ENCODE measurements at regions not wholly inside any gene's neighbourhood (a gene's known extent, or its start where the extent isn't known, plus 50 kb on each side); places are given as distances from the start of the nearest gene placed in this dataset.

- Histone ChIP-seq H4K20me1 (ENCODE audit: control insufficient read depth, insufficient read depth, low read depth, low read length) (no peaks in the 10 kb centered on the region), H3K36me3 (ENCODE audit: control insufficient read depth, low read length) (no peaks in the 10 kb centered on the region), H3K27ac (ENCODE audit: low read depth, low read length) (no peak overlapping the region), H3K4me3 (ENCODE audit: low read length) (no peak overlapping the region), H3K9me3 (ENCODE audit: control insufficient read depth, insufficient read depth, low read length) (no peaks in the 10 kb centered on the region), H3F3A (ENCODE audit: control insufficient read depth, insufficient read depth) (no peaks in the 10 kb centered on the region), H3K79me2 (ENCODE audit: control insufficient read depth, low read length) (no peaks in the 10 kb centered on the region), H3K4me2 (ENCODE audit: low read length) (no peak overlapping the region), H3K4me1 (ENCODE audit: control insufficient read depth, low read length) (no peaks in the 10 kb centered on the region), H3K9me2 (replicated peaks; ENCODE audit: control insufficient read depth, low read length) (no peaks in the 10 kb centered on the region), H3K27me3 (ENCODE audit: control insufficient read depth, low read length) (peaks cover 2% of the 10 kb centered on the region; the same call in 1 of the 2 replicates)
- TF ChIP-seq EZH2phosphoT487 (IDR thresholded peaks at IDR 0.05; ENCODE audit: borderline replicate concordance, low read length): no peak
- no peak for TF ChIP-seq CTCF (IDR thresholded peaks at IDR 0.05; ENCODE audit: low read depth, low read length, poor library complexity, severe bottlenecking)
Measured at GRCh38 chr13:111532111-111532510, 211.7 kb downstream of the TEX29 start.

GRCh38 chr13:111533900-111534683, 213.7 kb downstream of the TEX29 start:
- TF ChIP-seq CTCF (IDR thresholded peaks at IDR 0.05; ENCODE audit: low read depth, low read length, poor library complexity, severe bottlenecking): no peak
- TF ChIP-seq EZH2phosphoT487 (IDR thresholded peaks at IDR 0.05; ENCODE audit: borderline replicate concordance, low read length): no peak
- H4K20me1 ChIP-seq (ENCODE audit: control insufficient read depth, insufficient read depth, low read depth, low read length): no peaks in the 10 kb centered on the region
- H3K9me2 ChIP-seq (replicated peaks; ENCODE audit: control insufficient read depth, low read length): no peaks in the 10 kb centered on the region
- H3K4me2 ChIP-seq (ENCODE audit: low read length): no peak overlapping the region
- no peaks in the 10 kb centered on the region for H3K36me3 ChIP-seq (ENCODE audit: control insufficient read depth, low read length)
- H3K27ac ChIP-seq (ENCODE audit: low read depth, low read length): no peak overlapping the region
- no peak overlapping the region for H3K4me3 ChIP-seq (ENCODE audit: low read length)
- no peaks in the 10 kb centered on the region for H3K4me1 ChIP-seq (ENCODE audit: control insufficient read depth, low read length)
- no peaks in the 10 kb centered on the region for H3K79me2 ChIP-seq (ENCODE audit: control insufficient read depth, low read length)
- H3K27me3 ChIP-seq (ENCODE audit: control insufficient read depth, low read length): peaks cover 2% of the 10 kb centered on the region; the same call in 1 of the 2 replicates
- no peaks in the 10 kb centered on the region for H3K9me3 ChIP-seq (ENCODE audit: control insufficient read depth, insufficient read depth, low read length)
- H3F3A ChIP-seq (ENCODE audit: control insufficient read depth, insufficient read depth): no peaks in the 10 kb centered on the region

- Histone ChIP-seq H3K9me3 (ENCODE audit: control insufficient read depth, insufficient read depth, low read length) (no peaks in the 10 kb centered on the region), H3K4me3 (ENCODE audit: low read length) (no peak overlapping the region), H3K4me1 (ENCODE audit: control insufficient read depth, low read length) (no peaks in the 10 kb centered on the region), H3K4me2 (ENCODE audit: low read length) (no peak overlapping the region), H3K27ac (ENCODE audit: low read depth, low read length) (no peak overlapping the region), H3K79me2 (ENCODE audit: control insufficient read depth, low read length) (no peaks in the 10 kb centered on the region), H4K20me1 (ENCODE audit: control insufficient read depth, insufficient read depth, low read depth, low read length) (no peaks in the 10 kb centered on the region), H3K36me3 (ENCODE audit: control insufficient read depth, low read length) (no peaks in the 10 kb centered on the region), H3K27me3 (ENCODE audit: control insufficient read depth, low read length) (peaks cover 2% of the 10 kb centered on the region; the same call in 1 of the 2 replicates), H3F3A (ENCODE audit: control insufficient read depth, insufficient read depth) (no peaks in the 10 kb centered on the region), H3K9me2 (replicated peaks; ENCODE audit: control insufficient read depth, low read length) (no peaks in the 10 kb centered on the region)
- no peak for TF ChIP-seq EZH2phosphoT487 (IDR thresholded peaks at IDR 0.05; ENCODE audit: borderline replicate concordance, low read length)
- TF ChIP-seq CTCF (IDR thresholded peaks at IDR 0.05; ENCODE audit: low read depth, low read length, poor library complexity, severe bottlenecking): no peak
Measured at GRCh38 chr13:111534751-111535522, 214.5 kb downstream of the TEX29 start.

All from DOHH2 (cell line).